IPS-20b (cell line): ENCODE measurements at regions not wholly inside any gene's neighbourhood (a gene's known extent, or its start where the extent isn't known, plus 50 kb on each side); places are given as distances from the start of the nearest gene placed in this dataset.

Experiments
- H3K27ac ChIP-seq: one replicate; pipeline ENCODE4 v1.5.1; 2013; ENCODE audit warnings: low read length
- H3K27me3 ChIP-seq: 2 replicates; pipeline ENCODE4 v1.6.1; 2013; ENCODE audit warnings: mild to moderate bottlenecking, low read length, inconsistent platforms; ENCODE audit not compliant: insufficient read depth
- H3K36me3 ChIP-seq: 2 replicates; pipeline ENCODE4 v1.6.1; 2013; ENCODE audit warnings: low read depth, mild to moderate bottlenecking, inconsistent platforms, low read length, moderate library complexity; ENCODE audit not compliant: insufficient read depth
- H3K4me1 ChIP-seq: 2 replicates; pipeline ENCODE4 v1.6.1; 2013; ENCODE audit warnings: mild to moderate bottlenecking, control low read depth, inconsistent platforms, low read length, moderate library complexity; ENCODE audit not compliant: insufficient read depth
- H3K4me3 ChIP-seq: 2 replicates; pipeline ENCODE4 v1.5.1; 2013; ENCODE audit warnings: mild to moderate bottlenecking, low read length, inconsistent platforms
- H3K9ac ChIP-seq: 2 replicates; pipeline ENCODE4 v1.6.1; 2013; ENCODE audit warnings: low read depth, mild to moderate bottlenecking, inconsistent platforms, low read length, moderate library complexity
- H3K9me3 ChIP-seq: 2 replicates; pipeline ENCODE4 v1.6.1; 2013; ENCODE audit warnings: mild to moderate bottlenecking, low read depth, low read length, inconsistent platforms; ENCODE audit not compliant: insufficient read depth

- Histone ChIP-seq H3K9me3 (no peaks in the 10 kb centered on the region), H3K9ac (no peak overlapping the region)
Observed at GRCh38 chr3:115478359-115478758, 145.0 kb upstream of the GAP43 start.

GRCh38 chr3:115486880-115487279 is 136.4 kb upstream of the GAP43 start:
- Histone ChIP-seq H3K36me3 (no peaks in the 10 kb centered on the region), H3K27ac (no peak overlapping the region), H3K9ac (no peak overlapping the region), H3K4me3 (no peak overlapping the region), H3K27me3 (no peaks in the 10 kb centered on the region), H3K4me1 (no peaks in the 10 kb centered on the region), H3K9me3 (no peaks in the 10 kb centered on the region)

More at GRCh38 chr3:115478359-115478758, 145.0 kb upstream of the GAP43 start:
- H3K4me1 ChIP-seq, result peaks cover 9% of the 10 kb centered on the region
- H3K36me3 ChIP-seq, result no peaks in the 10 kb centered on the region
- no peaks in the 10 kb centered on the region for H3K27me3 ChIP-seq
- H3K4me3 ChIP-seq, result no peak overlapping the region
- H3K27ac ChIP-seq, result no peak overlapping the region

DNA sequence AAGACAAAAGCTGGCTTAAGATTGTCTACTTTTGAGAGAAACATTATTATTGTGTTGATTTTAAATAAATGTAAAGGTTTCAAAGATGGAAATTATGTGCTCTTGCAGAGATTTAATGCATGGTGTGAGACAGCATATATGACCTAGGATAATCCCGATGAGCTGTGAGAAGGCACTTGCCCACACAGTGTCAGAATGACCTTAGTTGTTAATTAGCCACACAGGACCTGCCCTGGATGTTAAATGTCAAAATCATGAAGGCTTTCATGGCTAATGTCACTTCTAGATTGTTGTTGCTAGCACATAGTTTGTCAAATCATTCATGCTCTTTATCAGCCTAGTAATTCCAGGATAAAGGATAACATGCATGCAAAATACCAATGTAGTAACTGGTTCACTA is 135.3 kb upstream of the GAP43 start:
- H3K27ac ChIP-seq, result no peak overlapping the region
- H3K9ac ChIP-seq, result no peak overlapping the region
- H3K9me3 ChIP-seq, result no peaks in the 10 kb centered on the region
- H3K27me3 ChIP-seq, result no peaks in the 10 kb centered on the region
- no peak overlapping the region for H3K4me3 ChIP-seq
- no peaks in the 10 kb centered on the region for H3K36me3 ChIP-seq
- H3K4me1 ChIP-seq, result no peaks in the 10 kb centered on the region

GRCh38 chr3:115488409-115488808 is 134.9 kb upstream of the GAP43 start:
- H3K4me1 ChIP-seq, result no peaks in the 10 kb centered on the region
- H3K9ac ChIP-seq, result no peak overlapping the region
- no peak overlapping the region for H3K27ac ChIP-seq
- no peaks in the 10 kb centered on the region for H3K9me3 ChIP-seq
- no peaks in the 10 kb centered on the region for H3K27me3 ChIP-seq
- H3K4me3 ChIP-seq, result no peak overlapping the region
- H3K36me3 ChIP-seq, result no peaks in the 10 kb centered on the region

- H3K4me1 ChIP-seq, result peaks cover 3% of the 10 kb centered on the region; the same call in 1 of the 2 replicates
- H3K27me3 ChIP-seq, result no peaks in the 10 kb centered on the region
- H3K9me3 ChIP-seq, result no peaks in the 10 kb centered on the region
- H3K36me3 ChIP-seq, result no peaks in the 10 kb centered on the region
- H3K27ac ChIP-seq, result no peak overlapping the region
- no peak overlapping the region for H3K4me3 ChIP-seq
- H3K9ac ChIP-seq, result no peak overlapping the region
Observed at GRCh38 chr3:115494826-115495225, 128.5 kb upstream of the GAP43 start.

GRCh38 chr3:115498421-115498820 is 124.9 kb upstream of the GAP43 start:
- Histone ChIP-seq H3K27me3 (no peaks in the 10 kb centered on the region), H3K4me1 (peaks cover 3% of the 10 kb centered on the region; the same call in 1 of the 2 replicates), H3K4me3 (no peak overlapping the region), H3K9me3 (no peaks in the 10 kb centered on the region), H3K27ac (no peak overlapping the region), H3K36me3 (no peaks in the 10 kb centered on the region), H3K9ac (no peak overlapping the region)

DNA sequence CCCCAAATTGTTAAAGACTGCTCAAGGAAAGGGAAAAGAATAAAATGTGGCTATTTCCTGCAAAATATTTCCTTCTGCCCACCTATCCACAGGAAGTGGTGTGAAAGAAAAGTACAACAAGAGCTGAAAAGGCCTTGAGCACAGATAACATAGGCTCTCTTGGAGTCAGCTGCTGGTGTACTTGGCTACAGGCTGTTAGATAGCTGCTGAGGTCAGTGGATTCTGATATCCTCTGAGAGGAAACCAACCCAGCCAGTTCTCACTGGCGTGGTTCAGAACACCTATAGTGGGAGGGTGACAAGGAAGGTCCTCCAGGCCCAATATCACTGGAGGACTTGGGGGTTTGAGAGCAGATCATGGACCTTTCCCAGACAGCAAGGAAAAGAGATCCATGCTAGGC is 124.4 kb upstream of the GAP43 start:
- H3K36me3 ChIP-seq, result no peaks in the 10 kb centered on the region
- peaks cover 3% of the 10 kb centered on the region; the same call in 1 of the 2 replicates for H3K4me1 ChIP-seq
- H3K9me3 ChIP-seq, result no peaks in the 10 kb centered on the region
- H3K27ac ChIP-seq, result no peak overlapping the region
- H3K27me3 ChIP-seq, result no peaks in the 10 kb centered on the region
- no peak overlapping the region for H3K4me3 ChIP-seq
- no peak overlapping the region for H3K9ac ChIP-seq

- H3K27ac ChIP-seq, result no peak overlapping the region
- H3K36me3 ChIP-seq, result no peaks in the 10 kb centered on the region
- H3K9ac ChIP-seq, result no peak overlapping the region
- H3K27me3 ChIP-seq, result no peaks in the 10 kb centered on the region
- peaks cover under 1% of the 10 kb centered on the region; the same call in 1 of the 2 replicates for H3K9me3 ChIP-seq
- H3K4me1 ChIP-seq, result peaks cover 3% of the 10 kb centered on the region; the same call in 1 of the 2 replicates
- H3K4me3 ChIP-seq, result no peak overlapping the region
Observed at GRCh38 chr3:115499666-115500065, 123.6 kb upstream of the GAP43 start.

DNA sequence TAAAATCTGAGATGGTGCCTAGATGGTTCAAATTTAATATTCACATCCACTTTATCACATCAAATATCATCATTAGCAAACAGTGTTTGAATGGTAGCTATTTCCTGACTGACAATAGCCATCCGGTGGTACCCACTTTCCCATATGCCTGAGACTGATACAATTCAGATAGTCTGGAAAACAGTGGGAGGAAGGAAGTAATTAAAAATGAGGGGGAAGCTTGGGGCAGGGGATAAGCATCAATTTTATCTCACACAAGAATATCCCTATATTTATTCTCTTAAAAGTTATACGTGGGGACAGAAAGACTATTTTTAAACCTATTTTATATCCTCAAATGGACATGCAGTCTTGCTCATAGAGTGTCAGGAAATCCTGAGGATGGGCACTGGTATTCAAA is 122.5 kb upstream of the GAP43 start:
- H3K27ac ChIP-seq, result no peak overlapping the region
- peaks cover 12% of the 10 kb centered on the region for H3K9me3 ChIP-seq
- H3K9ac ChIP-seq, result no peak overlapping the region
- H3K36me3 ChIP-seq, result no peaks in the 10 kb centered on the region
- peaks cover 3% of the 10 kb centered on the region; the same call in 1 of the 2 replicates for H3K4me1 ChIP-seq
- H3K4me3 ChIP-seq, result no peak overlapping the region
- H3K27me3 ChIP-seq, result no peaks in the 10 kb centered on the region

- H3K27me3 ChIP-seq, result no peaks in the 10 kb centered on the region
- H3K36me3 ChIP-seq, result no peaks in the 10 kb centered on the region
- no peak overlapping the region for H3K9ac ChIP-seq
- peaks cover 15% of the 10 kb centered on the region for H3K9me3 ChIP-seq
- H3K4me1 ChIP-seq, result peaks cover 3% of the 10 kb centered on the region; the same call in 1 of the 2 replicates
- no peak overlapping the region for H3K4me3 ChIP-seq
- H3K27ac ChIP-seq, result no peak overlapping the region
Observed at GRCh38 chr3:115502128-115502527, 121.2 kb upstream of the GAP43 start.

- H3K9ac ChIP-seq, result no peak overlapping the region
- H3K27ac ChIP-seq, result no peak overlapping the region
- H3K4me3 ChIP-seq, result no peak overlapping the region
- H3K36me3 ChIP-seq, result no peaks in the 10 kb centered on the region
- H3K27me3 ChIP-seq, result no peaks in the 10 kb centered on the region
- H3K4me1 ChIP-seq, result peaks cover 3% of the 10 kb centered on the region; the same call in 1 of the 2 replicates
- peaks cover 15% of the 10 kb centered on the region for H3K9me3 ChIP-seq
Observed at GRCh38 chr3:115503394-115503793, 119.9 kb upstream of the GAP43 start.

- Histone ChIP-seq H3K4me3 (no peak overlapping the region), H3K27ac (no peak overlapping the region), H3K9ac (no peak overlapping the region), H3K36me3 (no peaks in the 10 kb centered on the region), H3K4me1 (peaks cover 12% of the 10 kb centered on the region; the same call in 1 of the 2 replicates), H3K27me3 (0 out of 2 replicates have a peak, but pooled peaks cover 6% of the 10 kb centered on the region), H3K9me3 (peaks cover 15% of the 10 kb centered on the region)
Observed at GRCh38 chr3:115508562-115508961, 114.7 kb upstream of the GAP43 start.
